ENCODE measurements at regions not wholly inside any gene's neighbourhood (a gene's known extent, or its start where the extent isn't known, plus 50 kb on each side); places are given as distances from the start of the nearest gene placed in this dataset.

- no peak for TF ChIP-seq POLR2A (IDR thresholded peaks at IDR 0.05)
- TF ChIP-seq, protein P1, sequence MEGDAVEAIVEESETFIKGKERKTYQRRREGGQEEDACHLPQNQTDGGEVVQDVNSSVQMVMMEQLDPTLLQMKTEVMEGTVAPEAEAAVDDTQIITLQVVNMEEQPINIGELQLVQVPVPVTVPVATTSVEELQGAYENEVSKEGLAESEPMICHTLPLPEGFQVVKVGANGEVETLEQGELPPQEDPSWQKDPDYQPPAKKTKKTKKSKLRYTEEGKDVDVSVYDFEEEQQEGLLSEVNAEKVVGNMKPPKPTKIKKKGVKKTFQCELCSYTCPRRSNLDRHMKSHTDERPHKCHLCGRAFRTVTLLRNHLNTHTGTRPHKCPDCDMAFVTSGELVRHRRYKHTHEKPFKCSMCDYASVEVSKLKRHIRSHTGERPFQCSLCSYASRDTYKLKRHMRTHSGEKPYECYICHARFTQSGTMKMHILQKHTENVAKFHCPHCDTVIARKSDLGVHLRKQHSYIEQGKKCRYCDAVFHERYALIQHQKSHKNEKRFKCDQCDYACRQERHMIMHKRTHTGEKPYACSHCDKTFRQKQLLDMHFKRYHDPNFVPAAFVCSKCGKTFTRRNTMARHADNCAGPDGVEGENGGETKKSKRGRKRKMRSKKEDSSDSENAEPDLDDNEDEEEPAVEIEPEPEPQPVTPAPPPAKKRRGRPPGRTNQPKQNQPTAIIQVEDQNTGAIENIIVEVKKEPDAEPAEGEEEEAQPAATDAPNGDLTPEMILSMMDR (IDR thresholded peaks at IDR 0.05), result no peak
- no peak for DNase-seq
- intact Hi-C loops (cut with DNase I; ENCODE audit: low total_unique reads), result no loop called here
- no peak overlapping the region for H3K4me3 ChIP-seq
- no peaks in the 10 kb centered on the region for H3K9me3 ChIP-seq
- H3K36me3 ChIP-seq (ENCODE audit: low read depth, missing control alignments), result no peaks in the 10 kb centered on the region
- 89 to 96% methylated on average over 3 of the region's 3 CpGs for WGBS, 2 donors
- no peaks in the 10 kb centered on the region for H3K27me3 ChIP-seq
- no peak overlapping the region for H3K27ac ChIP-seq
- H3K4me1 ChIP-seq, result no peaks in the 10 kb centered on the region
These were observed 135.6 kb downstream of the SOX2 start for GRCh38 chr3:181847276-181847675.

DNA sequence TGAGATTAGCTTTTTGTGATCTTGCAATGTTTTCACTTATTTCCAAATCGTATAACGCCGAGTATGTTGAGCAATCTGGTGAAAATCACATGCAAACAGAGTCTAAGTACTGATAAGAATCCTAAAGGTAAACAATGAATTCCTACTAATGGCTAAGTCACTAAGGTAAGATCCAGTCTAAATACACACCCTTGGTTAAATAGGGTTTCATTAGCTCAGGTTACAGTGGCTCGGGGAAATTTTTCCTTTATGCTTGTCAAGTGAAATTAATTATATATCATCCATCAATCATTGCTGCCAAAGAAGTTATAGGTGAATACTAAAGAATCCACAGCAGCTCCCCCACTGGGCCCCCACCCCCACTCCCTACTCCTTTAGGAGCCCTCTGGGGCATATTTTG is 139.3 kb downstream of the SOX2 start:
- no peak overlapping the region for H3K4me3 ChIP-seq
- H3K4me1 ChIP-seq, result no peaks in the 10 kb centered on the region
- H3K36me3 ChIP-seq (ENCODE audit: low read depth, missing control alignments), result no peaks in the 10 kb centered on the region
- DNase-seq, result no peak
- intact Hi-C loops (cut with DNase I; ENCODE audit: low total_unique reads), result no loop called here
- no peak overlapping the region for H3K27ac ChIP-seq
- TF ChIP-seq, protein P1 (IDR thresholded peaks at IDR 0.05), result no peak
- TF ChIP-seq POLR2A (IDR thresholded peaks at IDR 0.05), result no peak
- no peaks in the 10 kb centered on the region for H3K9me3 ChIP-seq
- no peaks in the 10 kb centered on the region for H3K27me3 ChIP-seq
- WGBS, 2 donors, result 64 to 79% methylated on average over 4 of the region's 4 CpGs

DNA sequence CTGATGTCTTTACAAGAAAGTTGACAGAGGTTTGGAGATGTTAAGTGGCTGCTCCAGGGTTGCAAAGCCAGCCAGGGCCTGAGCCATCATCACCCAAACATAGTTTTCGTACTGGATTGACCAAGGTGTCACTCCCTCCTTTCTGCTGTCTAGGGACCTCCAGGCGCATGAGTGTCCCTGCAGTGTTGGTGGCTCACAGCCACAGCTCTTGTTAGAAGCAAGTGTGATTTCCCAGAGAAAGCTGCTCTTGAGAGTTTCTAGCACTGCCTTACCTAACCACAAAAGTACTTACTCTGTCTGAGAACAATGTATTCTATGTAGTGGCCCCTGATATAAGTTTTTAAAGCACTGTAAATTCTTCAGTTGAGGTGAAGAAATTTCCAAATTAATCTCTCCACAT is 144.1 kb downstream of the SOX2 start:
- intact Hi-C loops (cut with DNase I; ENCODE audit: low total_unique reads), result no loop called here
- TF ChIP-seq, protein P1 (IDR thresholded peaks at IDR 0.05), result no peak
- no peak for TF ChIP-seq POLR2A (IDR thresholded peaks at IDR 0.05)
- WGBS, 2 donors, result 79 to 84% methylated on average over 2 of the region's 2 CpGs

DNA sequence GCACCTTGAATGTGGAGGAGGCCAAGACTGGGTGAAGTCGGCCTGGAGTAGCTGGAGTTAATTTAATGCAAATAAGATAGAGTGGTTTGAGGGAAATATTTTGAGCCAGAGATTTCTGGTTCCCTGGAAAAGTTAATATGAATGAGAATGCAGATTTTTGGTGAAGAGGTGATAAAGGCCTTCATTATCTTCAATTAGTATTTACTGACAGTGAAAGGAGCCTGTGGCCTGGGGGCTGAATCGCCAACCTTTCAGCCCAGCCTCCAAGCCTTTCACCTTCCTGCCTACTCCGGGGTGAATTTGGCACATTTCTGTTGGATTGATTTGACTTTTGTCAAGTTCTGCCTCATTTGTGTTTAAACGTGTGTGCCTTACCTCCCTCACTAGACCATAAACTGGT is 147.8 kb downstream of the SOX2 start:
- Histone ChIP-seq H3K9me3 (no peaks in the 10 kb centered on the region), H3K4me3 (no peak overlapping the region), H3K27me3 (no peaks in the 10 kb centered on the region), H3K4me1 (no peaks in the 10 kb centered on the region), H3K36me3 (ENCODE audit: low read depth, missing control alignments) (no peaks in the 10 kb centered on the region), H3K27ac (no peak overlapping the region)
- TF ChIP-seq POLR2A (IDR thresholded peaks at IDR 0.05), result no peak
- TF ChIP-seq, protein P1 (IDR thresholded peaks at IDR 0.05), result no peak
- DNase-seq, result no peak
- intact Hi-C loops (cut with DNase I; ENCODE audit: low total_unique reads), result no loop called here
- WGBS, 2 donors, result 36 to 51% methylated on average over 4 of the region's 4 CpGs

More for the DNA sequence above, 144.1 kb downstream of the SOX2 start:
- Histone ChIP-seq H3K27me3 (no peaks in the 10 kb centered on the region), H3K4me3 (no peak overlapping the region), H3K36me3 (ENCODE audit: low read depth, missing control alignments) (no peaks in the 10 kb centered on the region), H3K4me1 (no peaks in the 10 kb centered on the region), H3K27ac (no peak overlapping the region), H3K9me3 (no peaks in the 10 kb centered on the region)
- DNase-seq, result no peak

DNA sequence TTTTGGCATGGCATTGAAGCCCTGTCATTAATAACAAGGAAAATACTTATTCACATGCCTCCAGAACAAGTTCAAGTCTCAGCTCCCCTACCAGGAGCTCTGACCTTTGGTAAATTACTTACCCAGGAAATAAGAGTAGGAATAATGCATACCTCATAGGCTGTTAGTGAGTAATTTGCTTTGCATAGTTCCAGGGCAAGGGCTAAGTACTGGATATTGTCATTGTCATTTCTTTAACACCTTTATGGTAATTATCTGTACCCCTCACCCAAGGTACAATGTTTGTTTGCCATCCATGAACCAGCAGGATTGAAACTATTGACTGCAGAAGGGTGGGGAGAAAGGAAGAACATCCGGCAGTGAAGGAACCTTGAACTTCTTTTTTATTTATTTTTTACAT is 148.5 kb downstream of the SOX2 start:
- intact Hi-C loops (cut with DNase I; ENCODE audit: low total_unique reads), result no loop called here
- Histone ChIP-seq H3K27me3 (no peaks in the 10 kb centered on the region), H3K4me1 (no peaks in the 10 kb centered on the region), H3K27ac (no peak overlapping the region), H3K36me3 (ENCODE audit: low read depth, missing control alignments) (no peaks in the 10 kb centered on the region), H3K9me3 (no peaks in the 10 kb centered on the region), H3K4me3 (no peak overlapping the region)
- TF ChIP-seq, protein P1 (IDR thresholded peaks at IDR 0.05), result no peak
- TF ChIP-seq POLR2A (IDR thresholded peaks at IDR 0.05), result no peak
- DNase-seq, result no peak
- WGBS, 2 donors, result 66 to 79% methylated on average over 1 of the region's 1 CpG

Measured in testis (tissue), 2 donors.